ENCODE measurements at regions not wholly inside any gene's neighbourhood (a gene's known extent, or its start where the extent isn't known, plus 50 kb on each side); places are given as distances from the start of the nearest gene placed in this dataset.

DNA sequence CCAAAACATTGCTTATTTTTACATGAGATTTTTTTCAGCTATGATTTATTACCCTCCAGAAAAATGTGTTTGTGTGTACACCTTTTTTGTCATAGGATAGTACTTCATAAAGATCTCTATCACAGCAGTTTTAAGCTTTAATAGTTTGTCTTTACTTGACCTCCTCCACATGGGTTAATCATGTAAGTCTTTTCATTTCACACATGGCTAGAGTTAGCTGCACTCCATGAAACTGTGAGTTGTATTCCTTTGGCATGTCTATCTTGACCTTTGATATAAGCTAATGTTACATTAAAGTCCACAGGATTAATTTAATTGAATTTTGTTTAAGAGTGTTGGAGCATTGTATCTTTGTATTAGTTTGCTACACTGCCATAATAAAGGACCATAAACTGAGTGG lies 217.1 kb downstream of the OTOL1 start:
- CTCF ChIA-PET (ENCODE audit: low intra/inter-chr PET ratio), result no interaction called here
- ATAC-seq, result no peak

More for the DNA sequence above, 217.1 kb downstream of the OTOL1 start:
- TF ChIP-seq ZNF696 (CRISPR knock-in tag; conservative IDR thresholded peaks at IDR 0.05), result no peak
- no peak for TF ChIP-seq ZZZ3 (IDR thresholded peaks at IDR 0.05)
- TF ChIP-seq TEAD2 (tag; IDR thresholded peaks at IDR 0.05), result no peak
- TF ChIP-seq, protein P1, sequence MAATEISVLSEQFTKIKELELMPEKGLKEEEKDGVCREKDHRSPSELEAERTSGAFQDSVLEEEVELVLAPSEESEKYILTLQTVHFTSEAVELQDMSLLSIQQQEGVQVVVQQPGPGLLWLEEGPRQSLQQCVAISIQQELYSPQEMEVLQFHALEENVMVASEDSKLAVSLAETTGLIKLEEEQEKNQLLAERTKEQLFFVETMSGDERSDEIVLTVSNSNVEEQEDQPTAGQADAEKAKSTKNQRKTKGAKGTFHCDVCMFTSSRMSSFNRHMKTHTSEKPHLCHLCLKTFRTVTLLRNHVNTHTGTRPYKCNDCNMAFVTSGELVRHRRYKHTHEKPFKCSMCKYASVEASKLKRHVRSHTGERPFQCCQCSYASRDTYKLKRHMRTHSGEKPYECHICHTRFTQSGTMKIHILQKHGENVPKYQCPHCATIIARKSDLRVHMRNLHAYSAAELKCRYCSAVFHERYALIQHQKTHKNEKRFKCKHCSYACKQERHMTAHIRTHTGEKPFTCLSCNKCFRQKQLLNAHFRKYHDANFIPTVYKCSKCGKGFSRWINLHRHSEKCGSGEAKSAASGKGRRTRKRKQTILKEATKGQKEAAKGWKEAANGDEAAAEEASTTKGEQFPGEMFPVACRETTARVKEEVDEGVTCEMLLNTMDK (IDR thresholded peaks at IDR 0.05; ENCODE audit: borderline replicate concordance, insufficient read depth, low read depth, low read length, poor library complexity, severe bottlenecking), result no peak
- TF ChIP-seq, protein P2, sequence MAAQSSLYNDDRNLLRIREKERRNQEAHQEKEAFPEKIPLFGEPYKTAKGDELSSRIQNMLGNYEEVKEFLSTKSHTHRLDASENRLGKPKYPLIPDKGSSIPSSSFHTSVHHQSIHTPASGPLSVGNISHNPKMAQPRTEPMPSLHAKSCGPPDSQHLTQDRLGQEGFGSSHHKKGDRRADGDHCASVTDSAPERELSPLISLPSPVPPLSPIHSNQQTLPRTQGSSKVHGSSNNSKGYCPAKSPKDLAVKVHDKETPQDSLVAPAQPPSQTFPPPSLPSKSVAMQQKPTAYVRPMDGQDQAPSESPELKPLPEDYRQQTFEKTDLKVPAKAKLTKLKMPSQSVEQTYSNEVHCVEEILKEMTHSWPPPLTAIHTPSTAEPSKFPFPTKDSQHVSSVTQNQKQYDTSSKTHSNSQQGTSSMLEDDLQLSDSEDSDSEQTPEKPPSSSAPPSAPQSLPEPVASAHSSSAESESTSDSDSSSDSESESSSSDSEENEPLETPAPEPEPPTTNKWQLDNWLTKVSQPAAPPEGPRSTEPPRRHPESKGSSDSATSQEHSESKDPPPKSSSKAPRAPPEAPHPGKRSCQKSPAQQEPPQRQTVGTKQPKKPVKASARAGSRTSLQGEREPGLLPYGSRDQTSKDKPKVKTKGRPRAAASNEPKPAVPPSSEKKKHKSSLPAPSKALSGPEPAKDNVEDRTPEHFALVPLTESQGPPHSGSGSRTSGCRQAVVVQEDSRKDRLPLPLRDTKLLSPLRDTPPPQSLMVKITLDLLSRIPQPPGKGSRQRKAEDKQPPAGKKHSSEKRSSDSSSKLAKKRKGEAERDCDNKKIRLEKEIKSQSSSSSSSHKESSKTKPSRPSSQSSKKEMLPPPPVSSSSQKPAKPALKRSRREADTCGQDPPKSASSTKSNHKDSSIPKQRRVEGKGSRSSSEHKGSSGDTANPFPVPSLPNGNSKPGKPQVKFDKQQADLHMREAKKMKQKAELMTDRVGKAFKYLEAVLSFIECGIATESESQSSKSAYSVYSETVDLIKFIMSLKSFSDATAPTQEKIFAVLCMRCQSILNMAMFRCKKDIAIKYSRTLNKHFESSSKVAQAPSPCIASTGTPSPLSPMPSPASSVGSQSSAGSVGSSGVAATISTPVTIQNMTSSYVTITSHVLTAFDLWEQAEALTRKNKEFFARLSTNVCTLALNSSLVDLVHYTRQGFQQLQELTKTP (IDR thresholded peaks at IDR 0.05; ENCODE audit: low read depth in 1 of 2, partially characterized antibody in 2 of 2), result no peak
- no peak for TF ChIP-seq PCBP2 (IDR thresholded peaks at IDR 0.05; ENCODE audit: low read depth, low read length, poor library complexity, severe bottlenecking)
- no peak for TF ChIP-seq ADNP (tag; IDR thresholded peaks at IDR 0.05)
- TF ChIP-seq, protein P3, sequence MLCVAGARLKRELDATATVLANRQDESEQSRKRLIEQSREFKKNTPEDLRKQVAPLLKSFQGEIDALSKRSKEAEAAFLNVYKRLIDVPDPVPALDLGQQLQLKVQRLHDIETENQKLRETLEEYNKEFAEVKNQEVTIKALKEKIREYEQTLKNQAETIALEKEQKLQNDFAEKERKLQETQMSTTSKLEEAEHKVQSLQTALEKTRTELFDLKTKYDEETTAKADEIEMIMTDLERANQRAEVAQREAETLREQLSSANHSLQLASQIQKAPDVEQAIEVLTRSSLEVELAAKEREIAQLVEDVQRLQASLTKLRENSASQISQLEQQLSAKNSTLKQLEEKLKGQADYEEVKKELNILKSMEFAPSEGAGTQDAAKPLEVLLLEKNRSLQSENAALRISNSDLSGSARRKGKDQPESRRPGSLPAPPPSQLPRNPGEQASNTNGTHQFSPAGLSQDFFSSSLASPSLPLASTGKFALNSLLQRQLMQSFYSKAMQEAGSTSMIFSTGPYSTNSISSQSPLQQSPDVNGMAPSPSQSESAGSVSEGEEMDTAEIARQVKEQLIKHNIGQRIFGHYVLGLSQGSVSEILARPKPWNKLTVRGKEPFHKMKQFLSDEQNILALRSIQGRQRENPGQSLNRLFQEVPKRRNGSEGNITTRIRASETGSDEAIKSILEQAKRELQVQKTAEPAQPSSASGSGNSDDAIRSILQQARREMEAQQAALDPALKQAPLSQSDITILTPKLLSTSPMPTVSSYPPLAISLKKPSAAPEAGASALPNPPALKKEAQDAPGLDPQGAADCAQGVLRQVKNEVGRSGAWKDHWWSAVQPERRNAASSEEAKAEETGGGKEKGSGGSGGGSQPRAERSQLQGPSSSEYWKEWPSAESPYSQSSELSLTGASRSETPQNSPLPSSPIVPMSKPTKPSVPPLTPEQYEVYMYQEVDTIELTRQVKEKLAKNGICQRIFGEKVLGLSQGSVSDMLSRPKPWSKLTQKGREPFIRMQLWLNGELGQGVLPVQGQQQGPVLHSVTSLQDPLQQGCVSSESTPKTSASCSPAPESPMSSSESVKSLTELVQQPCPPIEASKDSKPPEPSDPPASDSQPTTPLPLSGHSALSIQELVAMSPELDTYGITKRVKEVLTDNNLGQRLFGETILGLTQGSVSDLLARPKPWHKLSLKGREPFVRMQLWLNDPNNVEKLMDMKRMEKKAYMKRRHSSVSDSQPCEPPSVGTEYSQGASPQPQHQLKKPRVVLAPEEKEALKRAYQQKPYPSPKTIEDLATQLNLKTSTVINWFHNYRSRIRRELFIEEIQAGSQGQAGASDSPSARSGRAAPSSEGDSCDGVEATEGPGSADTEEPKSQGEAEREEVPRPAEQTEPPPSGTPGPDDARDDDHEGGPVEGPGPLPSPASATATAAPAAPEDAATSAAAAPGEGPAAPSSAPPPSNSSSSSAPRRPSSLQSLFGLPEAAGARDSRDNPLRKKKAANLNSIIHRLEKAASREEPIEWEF (CRISPR knock-in tag; IDR thresholded peaks at IDR 0.05), result no peak
- TF ChIP-seq LCOR (CRISPR knock-in tag; IDR thresholded peaks at IDR 0.05), result no peak
- no peak for TF ChIP-seq SMARCC2 (IDR thresholded peaks at IDR 0.05; ENCODE audit: low read depth)
- no peak for TF ChIP-seq SRSF9 (IDR thresholded peaks at IDR 0.05; ENCODE audit: borderline replicate concordance, low read depth, low read length)
- no peaks in the 10 kb centered on the region for H3K36me3 ChIP-seq (ENCODE audit: control insufficient read depth, insufficient read depth, low read length)
- BruUV-seq (replicated peaks), result no TSS peak
- no peaks in the 10 kb centered on the region for H3K4me1 ChIP-seq (replicated peaks in 1 of 2; ENCODE audit: control insufficient read depth in 2 of 2, insufficient read depth in 2 of 2, low read length in 2 of 2)
- no peaks in the 10 kb centered on the region for H3K27me3 ChIP-seq (ENCODE audit: control insufficient read depth in 2 of 2, insufficient read depth in 2 of 2, low read length in 2 of 2)
- FAIRE-seq, result no peak
- no peaks in the 10 kb centered on the region; the same call in 1 of the 2 replicates for H3K9me3 ChIP-seq (replicated peaks; ENCODE audit: control insufficient read depth, insufficient read depth, low read depth, low read length)
- intact Hi-C loops (cut with micrococcal nuclease), result no loop called here
- H3K4me2 ChIP-seq (ENCODE audit: insufficient read depth, low read length), result no peak overlapping the region
- DNase-seq (ENCODE audit: extremely low read depth in 1 of 4, low spot score in 3 of 4), result no peak
- H3K9me1 ChIP-seq (ENCODE audit: control insufficient read depth, insufficient read depth, low read length), result no peaks in the 10 kb centered on the region
- no peak overlapping the region for H3K4me3 ChIP-seq
- in situ Hi-C loops (cut with MboI), result no loop called here
- no peaks in the 10 kb centered on the region for H4K20me1 ChIP-seq (replicated peaks; ENCODE audit: control insufficient read depth, insufficient read depth, low read length)
- no peak overlapping the region for H3K9ac ChIP-seq (ENCODE audit: insufficient read depth in 1 of 2, low read depth in 2 of 2, low read length in 2 of 2)
- no peak overlapping the region for H3K27ac ChIP-seq (ENCODE audit: extremely low read depth, low read depth, low read length)
- H3K79me2 ChIP-seq (ENCODE audit: control insufficient read depth, insufficient read depth, low read length), result no peaks in the 10 kb centered on the region
- H2AFZ ChIP-seq (ENCODE audit: low read depth, low read length), result no peak overlapping the region
- POLR2A ChIA-PET, result no interaction called here
